T-helper 2 cell treated with Interferon-gamma antibody and Interleukin-4, amounts not matched to agents 100 ng/mL and 5 ng/mL, for 36 hours (primary cell): ENCODE measurements at regions not wholly inside any gene's neighbourhood (a gene's known extent, or its start where the extent isn't known, plus 50 kb on each side); places are given as distances from the start of the nearest gene placed in this dataset.
"Not testable (repeated sequence)": the region's sequence is repeated elsewhere in the genome, so short reads cannot be mapped to it uniquely, and the experiment has no call there.

Source experiments
- intact Hi-C: fragments of 100-400 bp; cut with micrococcal nuclease; formaldehyde crosslinking; loops from one replicate; pipeline ENCODE4 v1.15.1; 2023

DNA sequence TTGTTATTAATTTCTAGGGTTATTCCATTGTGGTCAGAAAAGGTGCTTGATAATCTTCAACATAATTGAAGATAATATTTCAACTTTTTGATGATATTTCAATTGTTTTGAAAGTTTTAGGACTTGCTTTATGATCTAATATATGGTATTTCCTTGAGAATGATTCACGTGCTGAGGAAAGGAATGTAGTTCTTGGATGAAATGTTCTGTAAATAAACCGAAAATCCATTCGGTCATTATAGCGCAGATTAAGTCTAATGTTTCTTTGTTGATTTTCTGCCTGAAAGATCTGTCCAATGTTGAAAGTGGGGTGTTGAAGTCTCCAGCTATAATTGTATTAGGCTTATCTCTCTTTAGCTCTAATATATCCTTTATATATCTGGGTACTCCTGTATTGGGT lies 617.5 kb upstream of the NECTIN3 start:
- intact Hi-C loops = no loop called here

- intact Hi-C loops = no loop called here
Measured at GRCh38 chr3:110456001-110456400, 615.6 kb upstream of the NECTIN3 start.

GRCh38 chr3:110456438-110457138 lies 615.0 kb upstream of the NECTIN3 start:
- intact Hi-C loops = no loop called here

DNA sequence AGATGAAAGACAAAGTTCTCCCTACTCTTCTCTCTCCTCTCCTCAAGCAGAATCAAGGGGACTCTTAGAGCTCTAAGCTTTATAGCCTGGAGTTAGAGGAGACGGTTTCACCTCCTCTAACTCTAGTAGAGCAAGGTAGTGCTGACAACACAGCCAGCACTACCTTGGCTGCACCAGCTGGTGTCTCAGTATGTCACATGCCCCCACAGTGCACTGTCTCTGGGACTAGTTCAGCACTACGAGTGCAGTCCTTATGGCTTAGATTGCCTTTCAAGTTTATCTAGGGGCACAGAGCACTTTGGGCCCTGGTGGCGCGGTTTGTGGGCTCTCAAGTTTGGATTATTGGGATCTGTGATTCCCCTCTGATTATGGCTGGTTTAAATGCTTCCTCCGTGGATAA lies 614.1 kb upstream of the NECTIN3 start:
- intact Hi-C loops = no loop called here

GRCh38 chr3:110459021-110459420 lies 612.6 kb upstream of the NECTIN3 start:
- intact Hi-C loops = no loop called here

DNA sequence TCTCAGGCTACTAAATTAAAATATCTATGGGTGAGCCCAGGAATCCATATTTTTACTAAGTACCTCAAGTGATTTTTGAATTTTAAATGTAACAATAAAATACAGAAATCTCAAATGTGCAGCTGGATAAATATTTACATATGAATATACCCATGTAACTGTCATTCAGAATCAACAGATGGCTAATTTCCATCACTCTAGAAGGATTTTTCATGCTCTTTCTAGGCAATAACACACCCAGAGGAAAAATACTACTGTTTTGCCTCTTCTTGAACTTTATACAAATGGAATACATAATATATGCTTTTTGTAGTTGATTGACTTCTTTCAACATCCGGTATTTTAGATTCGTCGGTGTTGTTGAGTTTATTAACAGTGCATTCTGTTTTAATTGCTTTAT lies 601.3 kb upstream of the NECTIN3 start:
- intact Hi-C loops = no loop called here

GRCh38 chr3:110473405-110473804 lies 598.2 kb upstream of the NECTIN3 start:
- intact Hi-C loops = no loop called here

DNA sequence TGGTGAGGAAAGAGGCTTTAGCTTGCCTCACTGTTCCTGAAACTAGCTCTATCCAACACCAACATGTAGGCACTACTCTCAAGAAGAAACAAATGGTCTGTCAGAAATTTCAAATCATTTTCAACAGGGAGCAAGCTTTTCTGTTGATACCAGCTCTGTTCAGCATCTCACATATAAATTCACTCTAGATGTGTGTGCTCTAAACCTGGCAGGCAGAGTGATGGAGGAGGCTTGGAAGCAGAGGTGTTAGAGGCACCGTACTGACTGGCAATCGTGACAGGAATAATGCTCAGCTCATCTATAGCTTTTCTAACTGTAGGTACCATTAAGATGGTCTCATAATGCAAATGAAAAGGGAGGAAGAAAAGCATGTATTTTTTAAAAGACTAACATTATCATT lies 597.2 kb upstream of the NECTIN3 start:
- intact Hi-C loops = no loop called here

- intact Hi-C loops = no loop called here
Measured at GRCh38 chr3:110478377-110479054, 593.1 kb upstream of the NECTIN3 start.

DNA sequence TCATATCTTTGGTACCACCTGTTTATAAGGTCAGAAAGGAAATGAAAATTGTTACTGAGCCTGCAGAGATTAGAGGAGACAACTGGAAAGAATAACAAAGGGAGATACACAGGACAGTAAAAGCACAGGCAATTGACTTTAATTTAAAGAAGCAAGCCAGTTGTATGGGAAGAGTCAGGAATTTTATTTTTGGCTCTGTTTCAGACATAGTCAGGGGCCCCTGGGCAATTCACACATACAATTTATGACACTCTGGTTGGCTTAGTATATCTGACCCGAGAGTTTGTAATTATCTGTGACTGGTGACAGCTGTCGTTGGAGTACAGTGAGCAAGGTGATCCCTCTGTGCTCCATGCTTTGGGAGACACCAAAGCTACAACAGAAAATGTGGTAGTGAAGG lies 591.9 kb upstream of the NECTIN3 start:
- intact Hi-C loops = no loop called here

DNA sequence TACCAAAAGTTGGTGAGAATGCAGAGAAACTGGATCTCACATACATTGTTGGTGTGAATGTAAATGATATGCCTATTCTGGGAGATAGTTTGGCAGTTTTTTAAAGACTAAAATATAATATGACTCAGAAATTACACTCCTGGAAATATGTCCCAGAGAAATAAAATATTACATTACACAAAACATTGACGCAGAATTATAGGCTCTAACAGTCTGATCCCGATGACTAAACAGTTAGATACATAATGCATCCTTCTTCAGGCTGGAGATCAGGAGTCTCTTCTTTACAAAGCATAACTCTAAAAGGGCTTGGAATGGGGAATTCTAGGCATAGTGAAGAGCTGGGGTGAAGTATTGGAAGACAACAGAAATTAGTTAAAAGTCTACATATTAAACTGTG lies 586.2 kb upstream of the NECTIN3 start:
- intact Hi-C loops = no loop called here

- intact Hi-C loops = no loop called here
Measured at GRCh38 chr3:110487840-110488239, 583.8 kb upstream of the NECTIN3 start.

DNA sequence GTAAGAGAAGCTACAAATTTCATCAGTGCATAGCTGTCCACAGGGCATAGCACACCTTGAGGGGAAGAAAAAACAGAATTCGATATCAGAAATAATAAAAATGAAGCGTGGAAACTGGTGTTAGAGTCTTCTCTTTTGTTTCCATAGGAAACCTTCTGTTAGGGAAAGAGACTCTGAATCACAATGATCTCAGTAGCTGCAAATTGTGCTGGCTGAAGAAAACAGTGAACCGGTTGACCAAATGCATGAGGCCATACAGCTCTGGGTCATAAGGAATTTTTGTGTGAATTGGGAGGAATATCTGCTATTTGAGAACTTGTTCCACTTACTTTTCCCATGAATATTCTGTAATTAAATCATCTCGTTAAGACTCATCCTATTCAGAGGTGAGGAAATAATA lies 580.2 kb upstream of the NECTIN3 start:
- intact Hi-C loops = no loop called here

DNA sequence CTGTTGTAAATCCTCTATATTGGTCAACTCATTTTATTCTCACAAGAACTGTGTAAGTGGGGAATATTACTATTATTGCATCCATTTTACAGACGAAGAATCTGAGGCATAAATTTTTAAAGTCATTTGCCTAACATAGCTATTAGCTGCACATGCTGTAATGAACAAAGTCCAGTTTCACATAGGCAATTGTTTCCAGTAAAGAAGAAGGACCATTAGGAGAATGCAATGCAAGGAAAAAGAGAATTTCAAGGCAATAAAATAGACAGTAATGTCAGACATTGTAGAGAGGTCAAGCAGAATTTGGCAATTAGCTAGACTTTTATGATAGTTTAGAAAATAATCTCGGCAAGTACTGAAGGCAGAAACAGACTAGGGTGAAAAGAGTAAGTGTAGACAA lies 578.7 kb upstream of the NECTIN3 start:
- intact Hi-C loops = no loop called here

DNA sequence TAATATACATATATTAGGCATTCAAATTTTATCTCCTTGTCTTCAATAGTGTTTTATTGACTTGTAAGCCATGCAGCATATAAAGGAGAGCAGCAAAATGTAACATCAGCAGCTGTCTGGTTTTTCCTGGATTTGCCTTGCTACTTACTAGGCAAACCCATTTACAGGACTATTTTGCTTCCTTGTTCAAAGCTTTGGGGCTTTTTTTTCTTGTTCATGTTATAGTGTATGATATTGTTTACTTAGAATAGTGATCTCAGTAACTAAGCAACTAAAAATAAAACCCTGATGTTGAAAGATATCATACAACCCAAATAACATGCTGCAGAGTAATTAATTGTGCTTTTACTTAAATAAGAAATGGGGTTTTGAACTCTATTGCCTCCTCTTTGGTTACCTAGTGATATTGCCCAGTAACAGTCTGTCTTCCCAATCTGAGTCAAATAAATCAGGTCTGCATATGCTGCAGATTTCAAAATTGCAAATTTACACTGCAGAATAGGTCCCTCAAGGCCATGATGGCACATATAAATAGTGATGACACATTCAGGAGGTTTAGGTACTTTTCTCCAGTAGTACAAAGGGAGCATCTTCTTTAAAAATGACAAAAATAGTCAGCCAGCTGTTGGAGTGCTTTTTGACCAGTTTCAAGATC lies 578.1 kb upstream of the NECTIN3 start:
- intact Hi-C loops = no loop called here

DNA sequence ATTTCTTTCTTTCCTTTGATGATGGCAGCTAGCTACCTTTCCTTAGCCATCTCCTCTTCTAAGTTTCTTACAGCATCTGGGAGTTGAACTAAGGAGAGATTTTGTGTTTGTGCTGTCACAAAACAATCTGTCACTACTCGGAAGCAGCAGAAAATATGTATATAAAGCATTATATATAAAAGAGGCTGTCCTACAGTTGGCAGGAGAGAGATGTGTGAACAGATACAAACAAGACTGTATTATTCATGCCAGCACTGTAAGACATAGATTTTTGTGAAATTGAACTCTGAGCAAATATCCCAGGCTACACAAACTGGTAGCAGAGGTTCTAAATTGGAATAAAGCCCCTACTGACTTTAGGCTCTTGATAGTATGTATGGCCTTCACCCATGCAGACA lies 577.5 kb upstream of the NECTIN3 start:
- intact Hi-C loops = no loop called here

DNA sequence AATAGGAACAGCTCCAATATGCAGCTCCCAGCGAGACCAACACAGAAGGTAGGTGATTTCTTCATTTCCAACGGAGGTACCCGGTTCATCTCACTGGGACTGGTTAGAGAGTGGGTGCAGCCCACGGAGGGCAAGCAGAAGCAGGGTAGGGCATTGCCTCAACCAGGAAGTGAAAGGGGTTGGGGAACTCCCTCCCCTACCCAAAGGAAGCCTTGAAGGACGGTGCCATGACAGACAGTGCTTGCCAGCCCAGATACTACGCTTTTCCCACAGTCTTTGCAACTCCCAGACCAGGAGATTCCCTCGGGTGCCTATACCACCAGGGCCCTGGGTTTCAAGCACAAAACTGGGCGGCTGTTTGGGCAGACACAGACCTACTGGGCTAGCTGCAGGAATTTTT lies 576.9 kb upstream of the NECTIN3 start:
- intact Hi-C loops = no loop called here

DNA sequence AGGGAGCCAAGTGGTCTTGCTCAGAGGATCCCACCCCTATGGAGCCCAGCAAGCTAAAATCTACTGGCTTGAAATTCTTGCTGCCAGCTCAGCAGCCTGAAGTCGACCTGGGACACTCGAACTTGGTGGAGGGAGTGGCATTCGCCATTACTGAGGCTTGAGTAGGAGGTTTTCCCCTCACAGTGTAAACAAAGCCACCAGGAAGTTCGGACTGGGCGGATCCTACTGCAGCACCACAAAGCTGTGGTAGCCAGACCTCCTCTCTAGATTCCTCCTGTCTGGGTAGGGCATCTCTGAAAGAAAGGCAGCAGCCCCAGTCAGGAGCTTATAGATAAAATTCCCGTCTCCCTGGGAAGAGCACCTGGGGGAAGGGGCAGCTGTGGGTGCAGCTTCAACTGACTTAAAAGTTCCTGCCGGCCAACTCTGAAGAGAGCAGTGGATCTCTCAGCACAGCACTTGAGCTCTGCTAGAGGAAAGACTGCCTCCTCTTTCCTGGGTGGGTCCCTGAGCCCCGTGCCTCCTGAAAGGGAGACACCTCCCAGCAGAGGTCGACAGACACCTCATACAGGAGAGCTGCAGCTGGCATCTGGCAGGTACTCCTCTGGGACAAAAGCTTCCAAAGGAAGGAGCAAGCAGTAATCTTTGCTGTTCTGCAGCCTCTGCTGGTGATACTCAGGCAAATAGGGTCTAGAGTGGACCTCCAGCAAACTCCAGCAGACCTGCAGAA lies 576.3 kb upstream of the NECTIN3 start:
- intact Hi-C loops = no loop called here

GRCh38 chr3:110504401-110504800 lies 567.2 kb upstream of the NECTIN3 start:
- intact Hi-C loops = no loop called here

GRCh38 chr3:110504901-110505300 lies 566.7 kb upstream of the NECTIN3 start:
- intact Hi-C loops = no loop called here

DNA sequence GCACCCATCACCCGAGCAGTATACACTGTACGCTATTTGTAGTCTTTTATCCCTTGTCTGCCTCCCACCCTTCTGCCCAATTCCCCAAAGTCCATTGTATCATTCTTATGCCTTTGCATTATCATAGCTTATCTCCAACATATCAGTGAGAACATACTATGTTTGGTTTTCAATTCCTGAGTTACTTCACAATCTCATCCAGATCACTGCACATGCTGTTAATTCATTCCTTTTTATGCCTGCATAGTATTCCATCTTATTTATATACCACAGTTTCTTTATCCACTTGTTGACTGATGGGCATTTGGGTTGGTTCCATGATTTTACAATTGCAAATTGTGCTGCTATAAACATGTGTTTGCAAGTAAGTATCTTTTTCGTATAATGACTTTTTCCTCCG lies 564.7 kb upstream of the NECTIN3 start:
- intact Hi-C loops = no loop called here

GRCh38 chr3:110507570-110507969 lies 564.0 kb upstream of the NECTIN3 start:
- intact Hi-C loops = not testable (repeated sequence)
